Left lung (tissue), 4 donors: ENCODE measurements at regions not wholly inside any gene's neighbourhood (a gene's known extent, or its start where the extent isn't known, plus 50 kb on each side); places are given as distances from the start of the nearest gene placed in this dataset.

Experiments
- ATAC-seq: fragments of 200-7000 bp; cut with Tn5 transposase; one replicate; pipeline ENCODE4 v1.9.1; 2020; ENCODE audit warnings: moderate library complexity
- DNase-seq, 4 donors: peaks; one replicate each; pipeline ENCODE4 v3.0.0-alpha.2; 2013 to 2020
- H3K27ac ChIP-seq, 2 donors: fragments of 200-600 bp; sonication (generic) in 1 of 2; one replicate each; pipeline versions ENCODE4 v1.5.0 to v1.8.0; 2020 to 2021
- H3K27me3 ChIP-seq, 2 donors: fragments of 200-600 bp; sonication (generic) in 1 of 2; one replicate each; pipeline versions ENCODE4 v1.5.0 to v1.8.0; 2020 to 2021
- H3K36me3 ChIP-seq, 2 donors: fragments of 200-600 bp; sonication (generic) in 1 of 2; one replicate each; pipeline versions ENCODE4 v1.5.0 to v1.8.0; 2020 to 2021
- H3K4me1 ChIP-seq, 2 donors: fragments of 200-600 bp; one replicate each; pipeline ENCODE4 v1.8.0; 2021
- H3K4me3 ChIP-seq, 2 donors: fragments of 200-600 bp; sonication (generic) in 1 of 2; one replicate each; pipeline versions ENCODE4 v1.5.0 to v1.8.0; 2020 to 2021; ENCODE audit warnings: mild to moderate bottlenecking in 1 of 2
- H3K9me3 ChIP-seq, 2 donors: fragments of 200-600 bp; sonication (generic) in 1 of 2; one replicate each; pipeline versions ENCODE4 v1.5.0 to v1.8.0; 2020 to 2021
- CTCF ChIP-seq, 2 donors: fragments of 200-600 bp; sonication (generic) in 1 of 2; IDR thresholded peaks; one replicate each; pipeline versions ENCODE4 v1.5.0 to v1.8.0; 2021; ENCODE audit warnings: antibody characterized with exemption in 2 of 2
- intact Hi-C, 2 donors: fragments of 100-400 bp; cut with DNase I; formaldehyde crosslinking; loops; one replicate each; pipeline versions ENCODE4 v1.11.2 to v1.14.2; 2022
- donor health status: DM: no; HTN: yes; CAD: no.
- donor health status: DM: no; HTN: no; CAD: no.

- ATAC-seq (no peak), DNase-seq (no peak)
- intact Hi-C loops: no loop called here
- TF ChIP-seq CTCF (IDR thresholded peaks at IDR 0.05): no peak
- no peaks in the 10 kb centered on the region for H3K4me1 ChIP-seq
- H3K27ac ChIP-seq: no peak overlapping the region
- H3K27me3 ChIP-seq: peaks cover 0 to 5% of the 10 kb centered on the region in 2 donors
- H3K4me3 ChIP-seq: no peak overlapping the region
- H3K36me3 ChIP-seq: no peaks in the 10 kb centered on the region
- H3K9me3 ChIP-seq: no peaks in the 10 kb centered on the region
Observed at GRCh38 chr2:16085073-16085472, 144.7 kb downstream of the MYCN start.

GRCh38 chr2:16084274-16084673, 143.9 kb downstream of the MYCN start:
- H3K27me3 ChIP-seq: peaks cover 0 to 5% of the 10 kb centered on the region in 2 donors
- DNase-seq: no peak
- H3K4me1 ChIP-seq: no peaks in the 10 kb centered on the region
- ATAC-seq: no peak
- intact Hi-C loops: no loop called here
- no peak for TF ChIP-seq CTCF (IDR thresholded peaks at IDR 0.05)
- no peak overlapping the region for H3K27ac ChIP-seq
- H3K36me3 ChIP-seq: no peaks in the 10 kb centered on the region
- H3K9me3 ChIP-seq: no peaks in the 10 kb centered on the region
- H3K4me3 ChIP-seq: no peak overlapping the region

GRCh38 chr2:16082276-16082675, 141.9 kb downstream of the MYCN start:
- intact Hi-C loops: no loop called here
- Histone ChIP-seq H3K36me3 (no peaks in the 10 kb centered on the region), H3K4me3 (no peak overlapping the region), H3K4me1 (no peaks in the 10 kb centered on the region), H3K27me3 (peaks cover 0 to 5% of the 10 kb centered on the region in 2 donors), H3K9me3 (no peaks in the 10 kb centered on the region), H3K27ac (no peak overlapping the region)
- no peak for DNase-seq
- ATAC-seq: no peak
- no peak for TF ChIP-seq CTCF (IDR thresholded peaks at IDR 0.05)

- no peaks in the 10 kb centered on the region for H3K36me3 ChIP-seq
- no peak for TF ChIP-seq CTCF (IDR thresholded peaks at IDR 0.05)
- peaks cover 0 to 5% of the 10 kb centered on the region in 2 donors for H3K27me3 ChIP-seq
- DNase-seq: no peak
- H3K4me3 ChIP-seq: no peak overlapping the region
- no peaks in the 10 kb centered on the region for H3K4me1 ChIP-seq
- ATAC-seq: no peak
- H3K9me3 ChIP-seq: no peaks in the 10 kb centered on the region
- intact Hi-C loops: no loop called here
- no peak overlapping the region for H3K27ac ChIP-seq
Observed at GRCh38 chr2:16081316-16082200, 141.2 kb downstream of the MYCN start.

- peaks cover 0 to 5% of the 10 kb centered on the region in 2 donors for H3K27me3 ChIP-seq
Observed at GRCh38 chr2:16080516-16080915, 140.2 kb downstream of the MYCN start.

More at GRCh38 chr2:16080516-16080915, 140.2 kb downstream of the MYCN start:
- no peak for TF ChIP-seq CTCF (IDR thresholded peaks at IDR 0.05)
- intact Hi-C loops: no loop called here
- Histone ChIP-seq H3K9me3 (no peaks in the 10 kb centered on the region), H3K4me3 (no peak overlapping the region), H3K4me1 (no peaks in the 10 kb centered on the region), H3K27ac (no peak overlapping the region), H3K36me3 (no peaks in the 10 kb centered on the region)
- ATAC-seq (no peak), DNase-seq (no peak)
